ENCODE measurements at regions not wholly inside any gene's neighbourhood (a gene's known extent, or its start where the extent isn't known, plus 50 kb on each side); places are given as distances from the start of the nearest gene placed in this dataset.

DNA sequence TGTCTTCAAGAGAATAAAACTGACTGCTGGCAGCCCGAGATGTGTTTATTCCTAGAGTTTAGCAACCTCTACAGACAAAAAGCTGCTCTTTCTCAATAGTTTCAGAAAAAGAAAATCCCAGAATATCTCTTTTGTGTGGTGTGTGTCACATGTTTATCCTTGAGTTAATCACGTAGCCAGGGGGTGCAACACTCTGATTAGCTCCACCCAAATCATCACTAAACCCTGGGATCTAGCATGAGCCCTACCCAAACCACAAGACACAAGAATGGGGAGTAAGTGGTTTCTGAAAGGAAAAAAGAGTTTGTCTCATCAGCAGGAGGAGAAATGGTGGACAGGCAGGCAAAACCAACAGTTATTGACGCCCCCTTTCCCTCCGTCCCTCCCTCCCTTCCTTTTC is 78.5 kb upstream of the AGBL1 start:
- no peaks in the 10 kb centered on the region for H3K36me3 ChIP-seq (ENCODE audit: control insufficient read depth in 2 of 2, extremely low read depth in 1 of 2, insufficient read depth in 2 of 2, low read length in 2 of 2)
- no peak overlapping the region for H3K27ac ChIP-seq (ENCODE audit: insufficient read depth, low read depth, low read length)
- no peak overlapping the region for H3K4me3 ChIP-seq (replicated peaks in 1 of 3; ENCODE audit: insufficient read depth in 1 of 3, low read depth in 1 of 3, low read length in 3 of 3)
- no peaks in the 10 kb centered on the region for H3K79me2 ChIP-seq (ENCODE audit: control insufficient read depth, insufficient read depth, low read length)
- no peak overlapping the region for H2AFZ ChIP-seq (ENCODE audit: low read depth, low read length)
- no peak overlapping the region for H3K9ac ChIP-seq (replicated peaks; ENCODE audit: extremely low read depth, insufficient read depth, low read length)
- no peaks in the 10 kb centered on the region for H3K27me3 ChIP-seq (ENCODE audit: control insufficient read depth in 2 of 2, insufficient read depth in 2 of 2, low read length in 2 of 2)
- no TSS peak for BruUV-seq (replicated peaks)
- POLR2A ChIA-PET = no interaction called here
- H3K4me1 ChIP-seq (ENCODE audit: control insufficient read depth, extremely low read depth, insufficient read depth, low read length) = no peaks in the 10 kb centered on the region
- CTCF ChIA-PET = no interaction called here
- dilution Hi-C loops (cut with MboI; ENCODE audit: extremely low pct_ligation_motif_present, low sequenced_read_pairs) = no loop called here
- no peak for FAIRE-seq
- TF ChIP-seq FOS (IDR thresholded peaks at IDR 0.05; ENCODE audit: borderline replicate concordance, insufficient read depth, low read length) (no peak), CTCF (IDR thresholded peaks at IDR 0.05; ENCODE audit: extremely low read depth in 1 of 2, insufficient read depth in 1 of 2, low read depth in 1 of 2, low read length in 2 of 2) (no peak)
- H3K9me3 ChIP-seq (replicated peaks; ENCODE audit: control insufficient read depth, insufficient read depth, low read length) = peaks cover 5% of the 10 kb centered on the region
- H4K20me1 ChIP-seq (replicated peaks; ENCODE audit: control insufficient read depth, extremely low read depth, insufficient read depth, low read length) = no peaks in the 10 kb centered on the region
- no peak overlapping the region for H3K4me2 ChIP-seq (ENCODE audit: insufficient read depth, low read length)
- no peak for DNase-seq (ENCODE audit: low read depth, low spot score)
- intact Hi-C loops (cut with micrococcal nuclease) = no loop called here
- H3K9me1 ChIP-seq (replicated peaks; ENCODE audit: control insufficient read depth, extremely low read depth, insufficient read depth, low read length) = no peaks in the 10 kb centered on the region

GRCh38 chr15:86002444-86002843 is 77.2 kb upstream of the AGBL1 start:
- ChIA-PET POLR2A (no interaction called here), CTCF (no interaction called here)
- dilution Hi-C loops (cut with MboI; ENCODE audit: extremely low pct_ligation_motif_present, low sequenced_read_pairs) (no loop called here), intact Hi-C loops (cut with micrococcal nuclease) (no loop called here)
- Histone ChIP-seq H4K20me1 (replicated peaks; ENCODE audit: control insufficient read depth, extremely low read depth, insufficient read depth, low read length) (no peaks in the 10 kb centered on the region), H3K27me3 (ENCODE audit: control insufficient read depth in 2 of 2, insufficient read depth in 2 of 2, low read length in 2 of 2) (no peaks in the 10 kb centered on the region), H3K4me3 (replicated peaks in 1 of 3; ENCODE audit: insufficient read depth in 1 of 3, low read depth in 1 of 3, low read length in 3 of 3) (no peak overlapping the region), H3K36me3 (ENCODE audit: control insufficient read depth in 2 of 2, extremely low read depth in 1 of 2, insufficient read depth in 2 of 2, low read length in 2 of 2) (no peaks in the 10 kb centered on the region), H3K79me2 (ENCODE audit: control insufficient read depth, insufficient read depth, low read length) (no peaks in the 10 kb centered on the region), H3K9ac (replicated peaks; ENCODE audit: extremely low read depth, insufficient read depth, low read length) (no peak overlapping the region), H3K9me3 (replicated peaks; ENCODE audit: control insufficient read depth, insufficient read depth, low read length) (peaks cover 5% of the 10 kb centered on the region), H3K9me1 (replicated peaks; ENCODE audit: control insufficient read depth, extremely low read depth, insufficient read depth, low read length) (no peaks in the 10 kb centered on the region), H3K4me2 (ENCODE audit: insufficient read depth, low read length) (no peak overlapping the region), H3K27ac (ENCODE audit: insufficient read depth, low read depth, low read length) (no peak overlapping the region), H3K4me1 (ENCODE audit: control insufficient read depth, extremely low read depth, insufficient read depth, low read length) (no peaks in the 10 kb centered on the region), H2AFZ (ENCODE audit: low read depth, low read length) (no peak overlapping the region)
- DNase-seq (ENCODE audit: low read depth, low spot score) (no peak), FAIRE-seq (no peak)
- BruUV-seq (replicated peaks) = no TSS peak
- TF ChIP-seq GATA2 (IDR thresholded peaks at IDR 0.05; ENCODE audit: insufficient read depth, insufficient read length, low read depth, low read length) (no peak), EZH2 (IDR thresholded peaks at IDR 0.05; ENCODE audit: borderline replicate concordance, low read depth, low read length, severe bottlenecking) (no peak), POLR2A (IDR thresholded peaks at IDR 0.05; ENCODE audit: low read depth, low read length) (no peak), FOS (IDR thresholded peaks at IDR 0.05; ENCODE audit: borderline replicate concordance, insufficient read depth, low read length) (no peak), POLR2AphosphoS5 (IDR thresholded peaks at IDR 0.05; ENCODE audit: insufficient read depth, low read depth, low read length) (no peak), MYC (IDR thresholded peaks at IDR 0.05; ENCODE audit: low read depth, low read length) (no peak), CTCF (IDR thresholded peaks at IDR 0.05; ENCODE audit: extremely low read depth in 1 of 2, insufficient read depth in 1 of 2, low read depth in 1 of 2, low read length in 2 of 2) (no peak), JUN (IDR thresholded peaks at IDR 0.05; ENCODE audit: borderline replicate concordance, insufficient read depth, insufficient read length, low read depth) (no peak)
- TF ChIP-seq, protein P1, sequence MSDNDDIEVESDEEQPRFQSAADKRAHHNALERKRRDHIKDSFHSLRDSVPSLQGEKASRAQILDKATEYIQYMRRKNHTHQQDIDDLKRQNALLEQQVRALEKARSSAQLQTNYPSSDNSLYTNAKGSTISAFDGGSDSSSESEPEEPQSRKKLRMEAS (IDR thresholded peaks at IDR 0.05; ENCODE audit: insufficient read depth, insufficient read length) = no peak

Data from endothelial cell of umbilical vein (primary cell).